ENCODE measurements at regions not wholly inside any gene's neighbourhood (a gene's known extent, or its start where the extent isn't known, plus 50 kb on each side); places are given as distances from the start of the nearest gene placed in this dataset.

DNA sequence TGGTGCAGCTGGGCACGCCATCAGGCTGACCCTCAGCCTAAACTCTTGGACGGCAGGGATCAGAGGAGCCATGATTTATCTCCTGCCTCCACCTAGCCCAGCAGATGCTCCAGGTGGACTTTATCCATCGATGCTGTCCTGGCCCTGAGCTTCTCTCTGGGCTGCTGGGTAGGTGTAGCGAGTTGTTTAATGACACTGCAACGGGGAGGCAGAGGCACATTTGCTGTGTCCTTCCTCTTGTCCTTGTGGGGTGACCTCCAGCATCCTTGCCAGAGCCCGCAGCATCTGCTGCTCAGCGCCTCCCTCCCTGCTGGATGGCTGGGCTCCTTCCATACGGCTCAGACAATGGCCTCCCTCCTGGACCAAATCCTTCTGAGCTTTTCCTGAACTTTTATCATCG is 103.1 kb upstream of the IRX4 start:
- TF ChIP-seq, protein P1, sequence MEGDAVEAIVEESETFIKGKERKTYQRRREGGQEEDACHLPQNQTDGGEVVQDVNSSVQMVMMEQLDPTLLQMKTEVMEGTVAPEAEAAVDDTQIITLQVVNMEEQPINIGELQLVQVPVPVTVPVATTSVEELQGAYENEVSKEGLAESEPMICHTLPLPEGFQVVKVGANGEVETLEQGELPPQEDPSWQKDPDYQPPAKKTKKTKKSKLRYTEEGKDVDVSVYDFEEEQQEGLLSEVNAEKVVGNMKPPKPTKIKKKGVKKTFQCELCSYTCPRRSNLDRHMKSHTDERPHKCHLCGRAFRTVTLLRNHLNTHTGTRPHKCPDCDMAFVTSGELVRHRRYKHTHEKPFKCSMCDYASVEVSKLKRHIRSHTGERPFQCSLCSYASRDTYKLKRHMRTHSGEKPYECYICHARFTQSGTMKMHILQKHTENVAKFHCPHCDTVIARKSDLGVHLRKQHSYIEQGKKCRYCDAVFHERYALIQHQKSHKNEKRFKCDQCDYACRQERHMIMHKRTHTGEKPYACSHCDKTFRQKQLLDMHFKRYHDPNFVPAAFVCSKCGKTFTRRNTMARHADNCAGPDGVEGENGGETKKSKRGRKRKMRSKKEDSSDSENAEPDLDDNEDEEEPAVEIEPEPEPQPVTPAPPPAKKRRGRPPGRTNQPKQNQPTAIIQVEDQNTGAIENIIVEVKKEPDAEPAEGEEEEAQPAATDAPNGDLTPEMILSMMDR (IDR thresholded peaks at IDR 0.05; ENCODE audit: poor library complexity, severe bottlenecking) = no peak
- TF ChIP-seq TAF1 (IDR thresholded peaks at IDR 0.05; ENCODE audit: low read depth) = no peak
- no peak for TF ChIP-seq RAD21 (conservative IDR thresholded peaks at IDR 0.05)
- TF ChIP-seq POLR2AphosphoS5 (IDR thresholded peaks at IDR 0.05) = no peak
- TF ChIP-seq, protein P2, sequence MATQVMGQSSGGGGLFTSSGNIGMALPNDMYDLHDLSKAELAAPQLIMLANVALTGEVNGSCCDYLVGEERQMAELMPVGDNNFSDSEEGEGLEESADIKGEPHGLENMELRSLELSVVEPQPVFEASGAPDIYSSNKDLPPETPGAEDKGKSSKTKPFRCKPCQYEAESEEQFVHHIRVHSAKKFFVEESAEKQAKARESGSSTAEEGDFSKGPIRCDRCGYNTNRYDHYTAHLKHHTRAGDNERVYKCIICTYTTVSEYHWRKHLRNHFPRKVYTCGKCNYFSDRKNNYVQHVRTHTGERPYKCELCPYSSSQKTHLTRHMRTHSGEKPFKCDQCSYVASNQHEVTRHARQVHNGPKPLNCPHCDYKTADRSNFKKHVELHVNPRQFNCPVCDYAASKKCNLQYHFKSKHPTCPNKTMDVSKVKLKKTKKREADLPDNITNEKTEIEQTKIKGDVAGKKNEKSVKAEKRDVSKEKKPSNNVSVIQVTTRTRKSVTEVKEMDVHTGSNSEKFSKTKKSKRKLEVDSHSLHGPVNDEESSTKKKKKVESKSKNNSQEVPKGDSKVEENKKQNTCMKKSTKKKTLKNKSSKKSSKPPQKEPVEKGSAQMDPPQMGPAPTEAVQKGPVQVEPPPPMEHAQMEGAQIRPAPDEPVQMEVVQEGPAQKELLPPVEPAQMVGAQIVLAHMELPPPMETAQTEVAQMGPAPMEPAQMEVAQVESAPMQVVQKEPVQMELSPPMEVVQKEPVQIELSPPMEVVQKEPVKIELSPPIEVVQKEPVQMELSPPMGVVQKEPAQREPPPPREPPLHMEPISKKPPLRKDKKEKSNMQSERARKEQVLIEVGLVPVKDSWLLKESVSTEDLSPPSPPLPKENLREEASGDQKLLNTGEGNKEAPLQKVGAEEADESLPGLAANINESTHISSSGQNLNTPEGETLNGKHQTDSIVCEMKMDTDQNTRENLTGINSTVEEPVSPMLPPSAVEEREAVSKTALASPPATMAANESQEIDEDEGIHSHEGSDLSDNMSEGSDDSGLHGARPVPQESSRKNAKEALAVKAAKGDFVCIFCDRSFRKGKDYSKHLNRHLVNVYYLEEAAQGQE (IDR thresholded peaks at IDR 0.05; ENCODE audit: borderline replicate concordance) = no peak
- no peak for TF ChIP-seq EP300 (conservative IDR thresholded peaks at IDR 0.05; ENCODE audit: poor library complexity, severe bottlenecking)
- no peak for TF ChIP-seq EZH2 (IDR thresholded peaks at IDR 0.05; ENCODE audit: borderline replicate concordance, insufficient read depth, low read length, poor library complexity, severe bottlenecking)
- TF ChIP-seq MXI1 (conservative IDR thresholded peaks at IDR 0.05; ENCODE audit: poor library complexity, severe bottlenecking) = no peak
- TF ChIP-seq SMC3 (conservative IDR thresholded peaks at IDR 0.05; ENCODE audit: poor library complexity) = no peak

All from neural cell (in vitro differentiated cells).